Endodermal cell (in vitro differentiated cells): ENCODE measurements at regions not wholly inside any gene's neighbourhood (a gene's known extent, or its start where the extent isn't known, plus 50 kb on each side); places are given as distances from the start of the nearest gene placed in this dataset.

ENCODE experiments used
- DNase-seq: peaks from one replicate; pipeline ENCODE4 v3.0.0-alpha.2; 2017
- H3K27ac ChIP-seq: 2 replicates; pipeline ENCODE4 v1.5.1; 2013; ENCODE audit warnings: mild to moderate bottlenecking, low read depth, low read length, moderate library complexity
- H3K27me3 ChIP-seq: 2 replicates; pipeline ENCODE4 v1.6.1; 2013; ENCODE audit warnings: mild to moderate bottlenecking, low read length, moderate library complexity; ENCODE audit not compliant: insufficient read depth, control insufficient read depth, poor library complexity, severe bottlenecking
- H3K36me3 ChIP-seq: 2 replicates; pipeline ENCODE4 v1.7.0; 2013; ENCODE audit warnings: mild to moderate bottlenecking, low read length, moderate library complexity; ENCODE audit not compliant: control insufficient read depth, insufficient read depth
- H3K4me1 ChIP-seq: one replicate; pipeline ENCODE4 v1.7.0; 2013; ENCODE audit warnings: low read length; ENCODE audit not compliant: control insufficient read depth, insufficient read depth
- H3K4me3 ChIP-seq: 2 replicates; pipeline ENCODE4 v1.5.1; 2013; ENCODE audit warnings: mild to moderate bottlenecking, low read length, moderate library complexity
- H3K9ac ChIP-seq: 2 replicates; pipeline ENCODE4 v1.6.1; 2013; ENCODE audit warnings: mild to moderate bottlenecking, low read length, moderate library complexity; ENCODE audit not compliant: poor library complexity, severe bottlenecking; ENCODE audit errors: extremely low read depth
- H3K9me3 ChIP-seq: 2 replicates; pipeline ENCODE4 v1.6.1; 2013; ENCODE audit warnings: mild to moderate bottlenecking, low read length, moderate library complexity; ENCODE audit not compliant: control insufficient read depth
- H3K27ac Mint-ChIP-seq: 2 replicates; pipeline ENCODE4 v1.8.0; 2020; ENCODE audit warnings: mixed read lengths
- H3K27me3 Mint-ChIP-seq: 2 replicates; pipeline ENCODE4 v1.8.0; 2021; ENCODE audit warnings: mild to moderate bottlenecking, mixed read lengths; ENCODE audit not compliant: insufficient read depth
- H3K36me3 Mint-ChIP-seq: 2 replicates; pipeline ENCODE4 v1.8.0; 2020; ENCODE audit warnings: low read depth, mixed read lengths
- H3K4me1 Mint-ChIP-seq: 2 replicates; pipeline ENCODE4 v1.8.0; 2020; ENCODE audit warnings: mixed read lengths
- H3K4me3 Mint-ChIP-seq: 2 replicates; pipeline ENCODE4 v1.8.0; 2020; ENCODE audit warnings: mild to moderate bottlenecking, moderate library complexity, mixed read lengths
- H3K9me3 Mint-ChIP-seq: 2 replicates; pipeline ENCODE4 v1.8.0; 2020; ENCODE audit warnings: mild to moderate bottlenecking, mixed read lengths
- WGBS, 2 experiments: methylation state at CpG; one replicate each; pipeline versions ENCODE4 v1.1.5 to v1.1.7; 2013; ENCODE audit warnings: missing lambda C conversion rate in 2 of 2, mixed read lengths in 1 of 2; ENCODE audit not compliant: insufficient coverage in 1 of 2, insufficient read length in 1 of 2; 5-methylcytosine and 5-hydroxymethylcytosine counted together
- TF ChIP-seq, protein P1 (sequence below): fragments of 200-600 bp; sonication (generic); conservative IDR thresholded peaks from 2 replicates; pipeline ENCODE4 v1.5.0; 2021; ENCODE audit warnings: antibody characterized with exemption, mild to moderate bottlenecking

DNA sequence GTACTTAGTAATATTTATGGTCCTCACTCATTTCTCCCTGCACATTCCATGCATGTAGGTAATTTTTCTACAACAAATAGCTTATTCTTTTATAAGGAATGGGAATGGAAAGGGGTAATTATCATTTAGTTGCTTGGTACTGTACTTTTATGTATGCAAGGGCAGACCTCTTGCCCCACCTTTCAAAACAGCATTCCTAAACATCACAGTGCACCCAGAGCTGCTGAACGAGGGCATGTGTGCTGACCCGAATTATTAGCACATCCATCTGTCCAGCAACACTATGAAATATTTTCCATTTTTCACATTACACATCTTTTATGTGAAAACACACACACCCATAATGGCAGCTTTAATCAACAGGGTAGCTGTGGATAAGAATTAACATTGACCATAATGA lies 228.6 kb upstream of the ARRDC3 start:
- Mint-ChIP-seq H3K27ac (no peak overlapping the region), H3K4me1 (peaks cover 3% of the 10 kb centered on the region), H3K4me3 (no peak overlapping the region), H3K9me3 (no peaks in the 10 kb centered on the region), H3K36me3 (no peaks in the 10 kb centered on the region), H3K27me3 (no peaks in the 10 kb centered on the region)
- no peaks in the 10 kb centered on the region for H3K27me3 ChIP-seq
- no peaks in the 10 kb centered on the region for H3K36me3 ChIP-seq
- H3K9ac ChIP-seq, result no peak overlapping the region
- DNase-seq, result no peak
- no peak overlapping the region for H3K27ac ChIP-seq
- no peak overlapping the region for H3K4me3 ChIP-seq
- WGBS, 2 experiments, result 86 to 92% methylated on average over 2 of the region's 2 CpGs
- TF ChIP-seq, protein P1, sequence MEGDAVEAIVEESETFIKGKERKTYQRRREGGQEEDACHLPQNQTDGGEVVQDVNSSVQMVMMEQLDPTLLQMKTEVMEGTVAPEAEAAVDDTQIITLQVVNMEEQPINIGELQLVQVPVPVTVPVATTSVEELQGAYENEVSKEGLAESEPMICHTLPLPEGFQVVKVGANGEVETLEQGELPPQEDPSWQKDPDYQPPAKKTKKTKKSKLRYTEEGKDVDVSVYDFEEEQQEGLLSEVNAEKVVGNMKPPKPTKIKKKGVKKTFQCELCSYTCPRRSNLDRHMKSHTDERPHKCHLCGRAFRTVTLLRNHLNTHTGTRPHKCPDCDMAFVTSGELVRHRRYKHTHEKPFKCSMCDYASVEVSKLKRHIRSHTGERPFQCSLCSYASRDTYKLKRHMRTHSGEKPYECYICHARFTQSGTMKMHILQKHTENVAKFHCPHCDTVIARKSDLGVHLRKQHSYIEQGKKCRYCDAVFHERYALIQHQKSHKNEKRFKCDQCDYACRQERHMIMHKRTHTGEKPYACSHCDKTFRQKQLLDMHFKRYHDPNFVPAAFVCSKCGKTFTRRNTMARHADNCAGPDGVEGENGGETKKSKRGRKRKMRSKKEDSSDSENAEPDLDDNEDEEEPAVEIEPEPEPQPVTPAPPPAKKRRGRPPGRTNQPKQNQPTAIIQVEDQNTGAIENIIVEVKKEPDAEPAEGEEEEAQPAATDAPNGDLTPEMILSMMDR, result no peak
- no peaks in the 10 kb centered on the region for H3K4me1 ChIP-seq
- no peaks in the 10 kb centered on the region for H3K9me3 ChIP-seq

DNA sequence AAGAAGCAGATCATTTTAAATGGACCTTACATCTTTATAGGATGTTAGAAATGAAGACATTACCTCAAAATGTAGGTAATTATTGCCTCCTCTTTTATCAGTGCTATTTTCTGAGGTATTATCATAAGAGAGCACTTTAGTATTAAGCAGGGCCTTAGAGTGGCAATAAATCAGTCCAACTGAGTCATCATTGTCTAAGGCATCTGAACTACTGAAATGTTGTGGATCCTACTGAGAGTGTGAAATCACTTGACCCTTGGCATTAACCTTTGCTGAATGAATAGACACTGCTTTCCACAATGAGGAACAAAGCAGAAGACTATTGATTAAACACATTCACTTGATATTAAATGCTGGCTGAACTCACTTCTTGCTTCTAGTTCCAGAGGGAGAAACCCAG lies 224.6 kb upstream of the ARRDC3 start:
- Mint-ChIP-seq H3K27me3 (no peaks in the 10 kb centered on the region), H3K36me3 (no peaks in the 10 kb centered on the region), H3K4me1 (peaks cover 3% of the 10 kb centered on the region), H3K4me3 (no peak overlapping the region), H3K27ac (peak overlapping the region; percentile 45), H3K9me3 (no peaks in the 10 kb centered on the region)
- no peak overlapping the region for H3K4me3 ChIP-seq
- H3K9ac ChIP-seq, result no peak overlapping the region
- TF ChIP-seq, protein P1, result no peak
- no peaks in the 10 kb centered on the region for H3K9me3 ChIP-seq
- no peaks in the 10 kb centered on the region for H3K36me3 ChIP-seq
- no peak for DNase-seq
- H3K27me3 ChIP-seq, result no peaks in the 10 kb centered on the region
- no peaks in the 10 kb centered on the region for H3K4me1 ChIP-seq
- H3K27ac ChIP-seq, result no peak overlapping the region

DNA sequence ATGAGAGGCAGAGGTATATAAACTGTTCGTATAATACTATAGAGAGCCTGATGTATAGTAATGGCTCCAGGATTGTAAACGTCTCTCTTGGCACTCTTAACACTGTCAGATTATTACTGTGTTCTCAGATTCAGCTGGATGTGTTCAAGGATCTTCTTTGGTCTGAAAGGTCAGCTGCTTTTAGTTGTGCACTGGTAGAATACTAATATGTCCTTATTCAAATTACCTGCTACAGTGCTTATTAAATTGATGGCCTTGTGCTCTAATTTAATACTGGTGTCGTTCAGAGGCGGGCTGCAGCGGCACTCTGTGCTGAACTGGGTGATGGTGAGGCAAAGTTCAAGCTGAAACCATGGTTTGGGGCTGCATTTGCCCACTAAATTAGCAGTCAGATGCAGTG lies 216.7 kb upstream of the ARRDC3 start:
- Histone ChIP-seq H3K4me3 (no peak overlapping the region), H3K27ac (no peak overlapping the region), H3K9me3 (peaks cover 7% of the 10 kb centered on the region), H3K27me3 (no peaks in the 10 kb centered on the region), H3K36me3 (no peaks in the 10 kb centered on the region), H3K9ac (no peak overlapping the region), H3K4me1 (peaks cover 5% of the 10 kb centered on the region)
- H3K27me3 Mint-ChIP-seq, result no peaks in the 10 kb centered on the region
- H3K36me3 Mint-ChIP-seq, result peaks cover 1% of the 10 kb centered on the region
- no peak overlapping the region for H3K27ac Mint-ChIP-seq
- H3K4me3 Mint-ChIP-seq, result no peak overlapping the region
- TF ChIP-seq, protein P1, result no peak
- 93 to 98% methylated on average over 4 to 5 of the region's 5 CpGs for WGBS, 2 experiments
- peaks cover 8% of the 10 kb centered on the region for H3K4me1 Mint-ChIP-seq
- no peak for DNase-seq
- H3K9me3 Mint-ChIP-seq, result peaks cover 9% of the 10 kb centered on the region
